ENCODE measurements at regions not wholly inside any gene's neighbourhood (a gene's known extent, or its start where the extent isn't known, plus 50 kb on each side); places are given as distances from the start of the nearest gene placed in this dataset.

DNA sequence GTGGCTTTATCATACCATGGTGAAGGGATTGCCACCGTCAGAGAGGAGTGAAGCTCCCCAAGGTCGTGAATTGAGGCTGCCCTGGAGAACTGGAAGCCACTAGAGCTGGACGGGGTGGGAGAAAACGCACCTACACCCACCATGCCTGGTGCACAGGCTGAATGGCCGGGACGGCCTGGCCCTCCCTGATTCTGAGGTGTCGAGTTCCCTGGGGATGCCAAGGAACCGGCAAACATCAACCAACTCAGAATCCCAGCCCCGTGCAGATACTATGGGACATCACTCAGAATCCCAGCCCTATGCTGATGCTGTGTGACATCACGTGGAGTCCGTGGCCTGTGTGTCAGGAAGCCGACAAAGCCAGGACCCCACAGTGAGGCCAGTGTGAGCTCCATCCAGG is 650.0 kb downstream of the BRD1 start:
- no peak for TF ChIP-seq EP300 (IDR thresholded peaks at IDR 0.05)
- TF ChIP-seq, protein P1, sequence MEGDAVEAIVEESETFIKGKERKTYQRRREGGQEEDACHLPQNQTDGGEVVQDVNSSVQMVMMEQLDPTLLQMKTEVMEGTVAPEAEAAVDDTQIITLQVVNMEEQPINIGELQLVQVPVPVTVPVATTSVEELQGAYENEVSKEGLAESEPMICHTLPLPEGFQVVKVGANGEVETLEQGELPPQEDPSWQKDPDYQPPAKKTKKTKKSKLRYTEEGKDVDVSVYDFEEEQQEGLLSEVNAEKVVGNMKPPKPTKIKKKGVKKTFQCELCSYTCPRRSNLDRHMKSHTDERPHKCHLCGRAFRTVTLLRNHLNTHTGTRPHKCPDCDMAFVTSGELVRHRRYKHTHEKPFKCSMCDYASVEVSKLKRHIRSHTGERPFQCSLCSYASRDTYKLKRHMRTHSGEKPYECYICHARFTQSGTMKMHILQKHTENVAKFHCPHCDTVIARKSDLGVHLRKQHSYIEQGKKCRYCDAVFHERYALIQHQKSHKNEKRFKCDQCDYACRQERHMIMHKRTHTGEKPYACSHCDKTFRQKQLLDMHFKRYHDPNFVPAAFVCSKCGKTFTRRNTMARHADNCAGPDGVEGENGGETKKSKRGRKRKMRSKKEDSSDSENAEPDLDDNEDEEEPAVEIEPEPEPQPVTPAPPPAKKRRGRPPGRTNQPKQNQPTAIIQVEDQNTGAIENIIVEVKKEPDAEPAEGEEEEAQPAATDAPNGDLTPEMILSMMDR (IDR thresholded peaks at IDR 0.05), result no peak
